Head of caudate nucleus (tissue), 42 donors: ENCODE measurements at regions not wholly inside any gene's neighbourhood (a gene's known extent, or its start where the extent isn't known, plus 50 kb on each side); places are given as distances from the start of the nearest gene placed in this dataset.
"Not testable (repeated sequence)": the region's sequence is repeated elsewhere in the genome, so short reads cannot be mapped to it uniquely, and the experiment has no call there.

Experiments used
- DNase-seq, 42 donors: peaks; one replicate each; pipeline versions ENCODE4 v3.0.0 to v3.0.0-alpha.2; 2020 to 2021; ENCODE audit warnings: mixed read lengths in 7 of 42
- intact Hi-C: fragments of 100-400 bp; cut with DNase I; formaldehyde crosslinking; loops from one replicate; pipeline ENCODE4 v1.15.0; 2022

- DNase-seq, result no peak
- intact Hi-C loops, result no loop called here
These were observed 70.0 kb downstream of the LMO4 start for GRCh38 chr1:87398641-87399040.

DNA sequence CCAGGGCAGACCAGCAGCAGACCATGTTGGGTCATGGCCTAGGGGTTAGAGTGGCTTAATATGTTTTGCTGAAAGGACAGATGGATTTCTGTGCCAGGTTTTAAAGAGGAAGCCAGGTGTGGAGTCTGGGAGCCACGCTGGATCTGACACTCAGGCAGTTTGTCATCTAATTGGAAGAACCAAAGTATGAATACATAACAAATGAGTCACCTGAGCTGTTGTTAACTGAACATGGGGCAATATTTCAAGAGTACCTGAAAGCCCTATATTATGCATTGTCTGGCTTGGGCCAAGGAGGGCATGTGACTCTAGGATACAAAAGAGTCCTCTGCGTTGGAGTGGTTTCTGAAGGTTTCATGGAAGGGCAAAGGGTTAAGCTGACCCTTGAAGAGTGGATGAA, 70.6 kb downstream of the LMO4 start:
- DNase-seq, result no peak
- intact Hi-C loops, result no loop called here

DNA sequence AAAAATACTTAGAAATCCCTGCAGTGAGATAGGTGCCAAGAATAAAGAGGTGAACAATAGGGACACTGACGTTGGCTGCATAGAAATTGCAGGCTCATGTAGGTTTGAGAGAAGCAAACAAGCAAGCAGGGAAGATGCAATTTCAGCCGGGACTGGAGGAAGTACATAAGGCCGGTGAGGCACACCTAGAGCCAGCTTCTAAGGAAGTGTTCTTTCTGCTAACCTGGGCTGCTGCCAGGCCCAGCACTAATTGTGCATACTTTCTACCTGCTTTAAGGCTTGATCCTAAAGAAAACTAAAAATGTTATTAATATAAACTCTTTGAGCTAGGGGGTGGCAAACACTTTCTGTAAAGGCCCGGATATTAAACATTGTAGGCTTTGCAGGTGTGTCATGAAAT, 71.0 kb downstream of the LMO4 start:
- no peak for DNase-seq
- intact Hi-C loops, result loop anchor here (10.0 kb wide), 1 partner anchor 65 kb away; no protein-coding TSS in a partner anchor

- no peak for DNase-seq
- intact Hi-C loops, result loop anchor here (10.0 kb wide), 1 partner anchor 66 kb away; no protein-coding TSS in a partner anchor
These were observed 72.1 kb downstream of the LMO4 start for GRCh38 chr1:87400813-87401212.

GRCh38 chr1:87402241-87403002, 73.7 kb downstream of the LMO4 start:
- intact Hi-C loops, result loop anchor here (10.0 kb wide), 1 partner anchor 68 kb away; no protein-coding TSS in a partner anchor
- DNase-seq, result no peak

- intact Hi-C loops, result loop anchor here (10.0 kb wide), 1 partner anchor 68 kb away; no protein-coding TSS in a partner anchor
- no peak for DNase-seq
These were observed 74.6 kb downstream of the LMO4 start for GRCh38 chr1:87403061-87403820.

DNA sequence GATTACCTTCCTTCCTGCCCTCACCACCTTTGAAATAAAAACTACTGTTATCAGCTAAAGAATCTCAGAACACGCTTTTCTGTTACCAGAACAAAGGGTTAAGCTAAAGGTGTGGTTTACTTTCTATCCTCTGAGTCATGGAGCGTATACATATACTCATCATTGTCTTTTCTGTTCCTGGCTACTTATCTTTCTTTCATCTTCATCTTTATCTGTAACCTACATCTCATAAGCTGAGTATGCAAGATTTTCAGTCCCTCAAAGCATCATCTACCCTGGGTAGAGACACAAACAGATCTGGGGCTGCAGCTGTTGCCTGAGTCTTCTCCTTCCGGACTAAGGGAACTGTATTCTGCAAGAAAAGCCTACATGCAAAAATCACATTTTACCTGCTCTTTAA, 75.6 kb downstream of the LMO4 start:
- DNase-seq, result no peak
- intact Hi-C loops, result loop anchor here (10.0 kb wide), 1 partner anchor 69 kb away; no protein-coding TSS in a partner anchor

DNA sequence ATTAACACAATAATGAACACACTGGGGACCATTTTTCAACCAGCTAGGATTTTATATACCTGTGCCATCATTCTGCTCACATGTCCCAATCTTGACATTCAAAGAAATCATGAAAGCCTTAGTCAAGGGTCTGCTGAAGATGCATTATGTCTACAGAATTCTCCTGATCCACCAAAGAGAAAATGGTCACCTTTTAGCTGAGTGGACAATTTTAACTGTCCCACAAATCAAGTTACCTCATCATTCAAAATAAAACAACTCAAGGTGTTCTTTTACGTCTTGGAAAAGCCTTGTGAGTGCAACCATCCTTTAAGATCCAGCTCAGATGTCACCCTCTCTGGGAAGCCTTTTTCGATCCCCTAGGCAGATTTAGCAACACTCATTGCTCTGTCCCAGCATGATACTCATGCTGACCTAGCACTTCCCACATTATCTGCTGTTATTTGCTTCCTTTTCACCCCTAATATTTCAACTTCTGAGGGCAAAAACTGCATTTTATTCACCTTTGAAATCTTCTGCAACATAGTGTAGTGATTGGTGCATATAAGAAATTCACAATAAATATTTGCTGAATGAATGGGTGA, 80.1 kb downstream of the LMO4 start:
- DNase-seq, result no peak
- intact Hi-C loops, result loop anchor here (10.0 kb wide), 1 partner anchor 74 kb away; no protein-coding TSS in a partner anchor

DNA sequence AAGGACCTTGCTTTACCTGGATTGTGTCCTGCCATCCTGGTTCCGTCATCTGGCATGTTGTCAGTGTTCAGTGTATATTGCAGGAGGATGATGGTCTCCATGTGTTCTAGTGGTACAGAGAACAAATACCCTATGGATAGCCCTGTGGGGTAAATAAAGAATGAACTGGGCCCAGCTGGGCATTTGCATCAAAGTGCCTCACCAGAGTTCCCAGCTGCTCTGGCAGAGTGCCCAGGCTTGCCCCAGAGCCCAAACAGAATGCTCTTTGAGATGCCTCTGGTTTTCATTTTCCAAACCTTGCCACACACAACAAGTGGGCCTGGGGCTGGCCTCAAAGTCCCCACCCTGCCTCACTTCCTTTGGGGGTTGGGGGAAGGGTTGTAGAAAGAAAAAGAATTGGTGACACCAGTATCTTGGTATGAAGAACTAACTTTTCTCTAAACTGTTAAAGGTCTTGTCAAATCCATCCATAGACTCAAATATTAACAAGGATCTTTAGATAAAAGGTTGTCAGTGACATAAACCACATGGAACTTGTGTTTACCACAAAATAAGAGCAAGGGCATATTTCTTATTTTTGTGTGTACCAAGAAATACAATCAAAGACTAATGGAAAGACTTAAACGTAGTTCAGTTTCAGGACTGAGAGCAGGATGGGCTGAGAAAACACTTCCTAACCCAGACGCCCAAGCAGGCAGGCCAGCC, 82.2 kb downstream of the LMO4 start:
- DNase-seq, result peak; percentile 85 to 98 (median 94)
- intact Hi-C loops, result no loop called here

GRCh38 chr1:87413846-87414245, 85.2 kb downstream of the LMO4 start:
- intact Hi-C loops, DNase-seq: not testable (repeated sequence)

GRCh38 chr1:87418048-87418447, 89.4 kb downstream of the LMO4 start:
- no peak for DNase-seq
- intact Hi-C loops, result no loop called here

DNA sequence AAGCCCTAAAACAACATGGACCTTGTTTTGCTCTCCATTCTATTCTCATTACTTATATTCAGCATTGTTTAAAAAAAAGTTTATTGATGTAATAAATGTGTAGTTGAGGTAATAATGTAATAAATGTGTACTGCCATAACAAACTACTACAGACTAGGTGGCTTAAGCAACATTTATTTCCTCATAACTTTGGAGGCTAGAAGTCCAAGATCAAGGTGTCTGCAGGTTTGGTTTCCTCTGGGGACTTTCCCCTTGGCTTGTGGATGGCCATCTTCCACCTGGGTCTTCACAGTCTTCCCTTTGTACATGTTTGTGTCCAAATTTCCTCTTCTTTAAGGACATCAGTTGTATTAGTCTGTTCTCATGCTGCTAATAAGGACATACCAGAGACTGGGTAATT, 93.1 kb downstream of the LMO4 start:
- DNase-seq, result no peak
- intact Hi-C loops, result no loop called here

DNA sequence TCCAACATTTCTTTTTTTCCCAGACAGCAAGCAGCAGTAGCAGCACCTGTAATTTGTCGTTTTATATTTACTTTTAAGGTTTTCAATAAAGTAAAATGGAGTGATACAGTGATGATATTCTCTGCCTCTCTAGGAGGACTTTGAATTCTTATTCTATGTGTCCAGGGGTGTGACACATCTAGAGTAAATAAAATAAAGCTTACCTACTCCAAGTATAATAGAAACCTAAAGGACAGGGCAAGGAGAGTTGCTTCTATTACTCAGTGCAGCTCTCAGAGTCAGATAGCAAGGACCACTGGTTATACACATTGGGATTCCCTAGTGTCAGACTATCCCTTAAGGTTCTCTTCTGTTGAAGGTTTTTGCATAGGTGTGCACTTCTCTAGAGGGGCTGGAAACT, 95.9 kb downstream of the LMO4 start:
- intact Hi-C loops, result no loop called here
- no peak for DNase-seq

- intact Hi-C loops, result no loop called here
- peak in 34 of 42 donors; percentile 8 to 74 (median 35) for DNase-seq
These were observed 98.0 kb downstream of the LMO4 start for GRCh38 chr1:87426463-87427249.

GRCh38 chr1:87428367-87428766, 99.7 kb downstream of the LMO4 start:
- intact Hi-C loops, result no loop called here
- DNase-seq, result no peak

DNA sequence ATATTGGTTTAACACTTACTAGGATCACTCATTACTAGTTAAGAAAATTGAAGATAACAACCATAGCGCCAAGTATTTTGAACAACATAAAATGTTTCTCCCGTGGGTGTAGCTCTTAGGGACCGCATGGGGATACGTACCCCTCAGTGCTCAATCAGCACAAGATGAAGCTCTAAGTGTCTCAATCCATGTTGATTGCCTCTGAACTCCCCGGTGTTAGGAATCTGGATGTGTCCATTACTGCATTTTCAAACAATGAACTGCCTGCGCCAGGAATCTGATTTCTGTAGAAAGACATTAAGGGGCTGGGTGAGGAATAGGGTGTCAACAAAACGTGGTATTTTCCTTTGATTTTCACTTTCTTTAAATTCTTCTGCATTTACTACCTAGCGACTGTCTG, 100.2 kb downstream of the LMO4 start:
- no peak for DNase-seq
- intact Hi-C loops, result no loop called here

DNA sequence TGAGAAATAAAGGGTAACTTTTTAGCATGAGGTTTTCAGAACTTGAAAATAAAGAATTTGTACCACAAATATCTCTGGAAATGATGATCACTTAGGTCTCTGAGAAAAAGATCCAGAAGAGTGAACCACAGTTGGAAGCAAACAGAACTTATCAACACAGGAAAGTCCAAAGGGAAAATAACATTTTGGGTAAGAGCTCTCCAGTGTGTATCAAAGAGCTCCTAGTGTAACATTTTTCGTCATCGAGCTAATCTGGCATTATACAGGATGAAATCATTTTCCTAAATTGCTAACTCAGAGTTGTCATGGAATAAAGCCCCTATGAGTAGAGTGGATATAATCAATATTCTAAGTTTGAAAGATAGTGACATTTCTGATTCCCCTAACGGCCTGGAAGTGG, 104.0 kb downstream of the LMO4 start:
- no peak for DNase-seq
- intact Hi-C loops, result no loop called here

DNA sequence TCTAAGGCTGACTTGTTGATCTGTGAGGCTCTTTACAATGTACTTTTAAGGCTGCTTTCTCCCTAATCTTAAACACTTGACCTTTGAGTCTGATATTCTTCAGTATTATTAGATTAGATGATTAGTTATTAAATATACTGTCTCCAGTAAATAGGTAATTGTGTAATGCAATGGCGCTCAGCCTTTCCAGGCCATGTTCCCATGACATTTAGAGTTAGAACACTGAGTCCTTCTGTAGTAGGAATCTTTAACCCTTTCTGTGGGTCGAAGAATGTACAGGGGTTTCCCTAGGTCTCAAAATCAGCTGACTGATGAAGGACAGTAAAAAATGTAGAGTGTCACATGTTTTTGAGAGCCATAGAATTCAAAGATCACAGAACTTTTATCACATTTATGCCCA, 104.4 kb downstream of the LMO4 start:
- intact Hi-C loops, DNase-seq: not testable (repeated sequence)

GRCh38 chr1:87435484-87435883, 106.8 kb downstream of the LMO4 start:
- intact Hi-C loops, result no loop called here

More at GRCh38 chr1:87435484-87435883, 106.8 kb downstream of the LMO4 start:
- no peak for DNase-seq
